GM12878 (cell line): ENCODE measurements at regions not wholly inside any gene's neighbourhood (a gene's known extent, or its start where the extent isn't known, plus 50 kb on each side); places are given as distances from the start of the nearest gene placed in this dataset.

ENCODE experiments used
- BMI1 ChIP-seq: fragments of 450-650 bp; IDR thresholded peaks from 2 replicates; pipeline ENCODE4 v1.6.1; 2016; ENCODE audit warnings: mild to moderate bottlenecking, moderate library complexity, borderline replicate concordance
- CBX3 ChIP-seq: fragments of 200-600 bp; sonication (generic); IDR thresholded peaks from 2 replicates; pipeline ENCODE4 v1.6.1; 2016; ENCODE audit warnings: low read depth, borderline replicate concordance
- CREM ChIP-seq: IDR thresholded peaks from 2 replicates; pipeline ENCODE4 v1.6.1; 2014; ENCODE audit warnings: antibody characterized with exemption, low read depth
- EP300 ChIP-seq, 2 experiments: fragments of 150-350 bp in 1 of 2; IDR thresholded peaks; 2 replicates each; pipeline ENCODE4 v1.6.1; 2011 to 2012; ENCODE audit warnings: low read depth in 2 of 2, low read length in 2 of 2, borderline replicate concordance in 1 of 2, improper control_type of control experiment in 1 of 2, inconsistent platforms in 1 of 2; ENCODE audit not compliant: control insufficient read depth in 1 of 2
- ETV6 ChIP-seq, 2 experiments: fragments of 450-650 bp in 1 of 2; IDR thresholded peaks in 1 of 2; conservative IDR thresholded peaks in 1 of 2; 2 replicates each; pipeline ENCODE4 v1.6.1; 2014; ENCODE audit warnings: antibody characterized with exemption in 1 of 2, borderline replicate concordance in 1 of 2, low read depth in 1 of 2, mild to moderate bottlenecking in 1 of 2, moderate library complexity in 1 of 2
- GATAD2B ChIP-seq: fragments of 450-650 bp; conservative IDR thresholded peaks from 2 replicates; pipeline ENCODE4 v1.6.1; 2017; ENCODE audit warnings: low read depth, mild to moderate bottlenecking, moderate library complexity
- HDAC6 ChIP-seq: fragments of 200-600 bp; sonication (generic); IDR thresholded peaks from one replicate; pipeline ENCODE4 v1.8.0; 2017; ENCODE audit warnings: antibody characterized with exemption; ENCODE audit not compliant: unreplicated experiment
- HDGF ChIP-seq: fragments of 450-650 bp; IDR thresholded peaks from 2 replicates; pipeline ENCODE4 v1.6.1; 2016; ENCODE audit warnings: antibody characterized with exemption
- NRF1 ChIP-seq: conservative IDR thresholded peaks from 2 replicates; pipeline ENCODE4 v1.6.1; 2011; ENCODE audit warnings: mild to moderate bottlenecking, low read depth, low read length, improper control_type of control experiment
- POLR2AphosphoS5 ChIP-seq: IDR thresholded peaks from 2 replicates; pipeline ENCODE4 v1.6.1; 2011; ENCODE audit warnings: mild to moderate bottlenecking, low read length, inconsistent platforms
- RFX5 ChIP-seq: IDR thresholded peaks from 2 replicates; pipeline ENCODE4 v1.6.1; 2011; ENCODE audit warnings: low read depth, low read length, improper control_type of control experiment
- SMARCA5 ChIP-seq: fragments of 450-650 bp; IDR thresholded peaks from 2 replicates; pipeline ENCODE4 v1.6.1; 2017; ENCODE audit warnings: mild to moderate bottlenecking
- SREBF1 ChIP-seq: IDR thresholded peaks from 2 replicates; pipeline ENCODE4 v1.6.1; 2012; ENCODE audit warnings: mild to moderate bottlenecking, low read length
- SREBF2 ChIP-seq: IDR thresholded peaks from 2 replicates; pipeline ENCODE4 v1.6.1; 2012; ENCODE audit warnings: mild to moderate bottlenecking, low read length
- SUZ12 ChIP-seq: fragments of 200-600 bp; sonication (generic); IDR thresholded peaks from one replicate; pipeline ENCODE4 v1.6.1; 2018; ENCODE audit warnings: antibody characterized with exemption, mild to moderate bottlenecking; ENCODE audit not compliant: unreplicated experiment
- TCF12 ChIP-seq: IDR thresholded peaks from 2 replicates; pipeline ENCODE4 v1.6.1; 2011; ENCODE audit warnings: low read depth, mild to moderate bottlenecking, low read length
- ZNF217 ChIP-seq: fragments of 450-650 bp; IDR thresholded peaks from 2 replicates; pipeline ENCODE4 v1.6.1; 2017; ENCODE audit warnings: antibody characterized with exemption, mild to moderate bottlenecking
- ZNF24 ChIP-seq: fragments of 450-650 bp; IDR thresholded peaks from 2 replicates; pipeline ENCODE4 v1.6.1; 2017; ENCODE audit warnings: antibody characterized with exemption, mild to moderate bottlenecking
- ZNF384 ChIP-seq: IDR thresholded peaks from 2 replicates; pipeline ENCODE4 v1.6.1; 2012; ENCODE audit warnings: low read depth, mild to moderate bottlenecking, low read length, improper control_type of control experiment, borderline replicate concordance
- TF ChIP-seq, protein P1 (sequence below): IDR thresholded peaks from 2 replicates; pipeline ENCODE4 v1.6.1; 2012; ENCODE audit warnings: mild to moderate bottlenecking, low read depth, low read length
- TF ChIP-seq, protein P2 (sequence below): fragments of 450-650 bp; formaldehyde crosslinking; IDR thresholded peaks from 2 replicates; pipeline ENCODE4 v1.4.0; 2020; ENCODE audit warnings: mild to moderate bottlenecking, moderate library complexity
- TF ChIP-seq, protein P3 (sequence below): IDR thresholded peaks from 2 replicates; pipeline ENCODE4 v1.6.1; 2012; ENCODE audit warnings: low read length, inconsistent platforms
- TF ChIP-seq, protein P4 (sequence below): IDR thresholded peaks from 2 replicates; pipeline ENCODE4 v1.6.1; 2012; ENCODE audit warnings: low read depth, low read length, improper control_type of control experiment

DNA sequence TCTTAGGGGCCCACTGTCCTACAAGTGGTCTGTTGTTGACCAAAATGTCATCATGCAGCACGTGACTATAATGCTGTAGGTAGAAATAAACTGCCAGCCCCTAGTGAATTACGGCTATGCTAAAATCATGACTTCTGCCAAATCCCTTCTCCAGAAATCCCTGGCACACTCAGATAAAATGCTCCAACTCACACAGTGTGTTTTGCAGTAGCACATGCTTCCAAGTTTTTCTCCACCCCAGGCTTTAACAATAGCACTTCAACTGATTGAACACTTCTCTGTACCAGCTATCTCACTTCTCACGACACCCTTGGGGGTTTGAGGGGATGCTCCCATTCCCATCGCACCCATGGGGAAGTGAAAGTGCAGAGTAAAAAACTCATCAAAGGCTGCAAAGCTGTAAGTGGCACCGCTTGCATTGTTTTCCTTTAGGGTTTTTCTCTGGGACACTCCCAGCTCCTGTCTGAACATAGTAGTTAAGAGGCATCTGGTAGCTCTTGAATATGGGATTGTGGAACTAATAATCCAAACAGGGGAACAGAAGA, 151.0 kb upstream of the SLC24A2 start (continued):
- TF ChIP-seq TCF12 = no peak
- TF ChIP-seq ETV6 (conservative IDR thresholded peaks at IDR 0.05 in 1 of 2, IDR thresholded peaks at IDR 0.05 in 1 of 2; ENCODE audit: borderline replicate concordance in 1 of 2, low read depth in 1 of 2) = no peak
- TF ChIP-seq SREBF2 = no peak
- TF ChIP-seq CREM = no peak
- TF ChIP-seq, protein P1, sequence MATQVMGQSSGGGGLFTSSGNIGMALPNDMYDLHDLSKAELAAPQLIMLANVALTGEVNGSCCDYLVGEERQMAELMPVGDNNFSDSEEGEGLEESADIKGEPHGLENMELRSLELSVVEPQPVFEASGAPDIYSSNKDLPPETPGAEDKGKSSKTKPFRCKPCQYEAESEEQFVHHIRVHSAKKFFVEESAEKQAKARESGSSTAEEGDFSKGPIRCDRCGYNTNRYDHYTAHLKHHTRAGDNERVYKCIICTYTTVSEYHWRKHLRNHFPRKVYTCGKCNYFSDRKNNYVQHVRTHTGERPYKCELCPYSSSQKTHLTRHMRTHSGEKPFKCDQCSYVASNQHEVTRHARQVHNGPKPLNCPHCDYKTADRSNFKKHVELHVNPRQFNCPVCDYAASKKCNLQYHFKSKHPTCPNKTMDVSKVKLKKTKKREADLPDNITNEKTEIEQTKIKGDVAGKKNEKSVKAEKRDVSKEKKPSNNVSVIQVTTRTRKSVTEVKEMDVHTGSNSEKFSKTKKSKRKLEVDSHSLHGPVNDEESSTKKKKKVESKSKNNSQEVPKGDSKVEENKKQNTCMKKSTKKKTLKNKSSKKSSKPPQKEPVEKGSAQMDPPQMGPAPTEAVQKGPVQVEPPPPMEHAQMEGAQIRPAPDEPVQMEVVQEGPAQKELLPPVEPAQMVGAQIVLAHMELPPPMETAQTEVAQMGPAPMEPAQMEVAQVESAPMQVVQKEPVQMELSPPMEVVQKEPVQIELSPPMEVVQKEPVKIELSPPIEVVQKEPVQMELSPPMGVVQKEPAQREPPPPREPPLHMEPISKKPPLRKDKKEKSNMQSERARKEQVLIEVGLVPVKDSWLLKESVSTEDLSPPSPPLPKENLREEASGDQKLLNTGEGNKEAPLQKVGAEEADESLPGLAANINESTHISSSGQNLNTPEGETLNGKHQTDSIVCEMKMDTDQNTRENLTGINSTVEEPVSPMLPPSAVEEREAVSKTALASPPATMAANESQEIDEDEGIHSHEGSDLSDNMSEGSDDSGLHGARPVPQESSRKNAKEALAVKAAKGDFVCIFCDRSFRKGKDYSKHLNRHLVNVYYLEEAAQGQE = no peak
- TF ChIP-seq RFX5 = no peak
- TF ChIP-seq POLR2AphosphoS5 = no peak
- TF ChIP-seq HDGF = no peak
- TF ChIP-seq CBX3 = no peak
- TF ChIP-seq BMI1 = no peak
- TF ChIP-seq EP300 (IDR thresholded peaks at IDR 0.05; ENCODE audit: borderline replicate concordance in 1 of 2, control insufficient read depth in 1 of 2, low read depth in 2 of 2, low read length in 2 of 2) = peak in 1 of 2 experiments; percentile 47; a peak in 1 of 4 replicates
- TF ChIP-seq HDAC6 = no peak
- TF ChIP-seq, protein P2, sequence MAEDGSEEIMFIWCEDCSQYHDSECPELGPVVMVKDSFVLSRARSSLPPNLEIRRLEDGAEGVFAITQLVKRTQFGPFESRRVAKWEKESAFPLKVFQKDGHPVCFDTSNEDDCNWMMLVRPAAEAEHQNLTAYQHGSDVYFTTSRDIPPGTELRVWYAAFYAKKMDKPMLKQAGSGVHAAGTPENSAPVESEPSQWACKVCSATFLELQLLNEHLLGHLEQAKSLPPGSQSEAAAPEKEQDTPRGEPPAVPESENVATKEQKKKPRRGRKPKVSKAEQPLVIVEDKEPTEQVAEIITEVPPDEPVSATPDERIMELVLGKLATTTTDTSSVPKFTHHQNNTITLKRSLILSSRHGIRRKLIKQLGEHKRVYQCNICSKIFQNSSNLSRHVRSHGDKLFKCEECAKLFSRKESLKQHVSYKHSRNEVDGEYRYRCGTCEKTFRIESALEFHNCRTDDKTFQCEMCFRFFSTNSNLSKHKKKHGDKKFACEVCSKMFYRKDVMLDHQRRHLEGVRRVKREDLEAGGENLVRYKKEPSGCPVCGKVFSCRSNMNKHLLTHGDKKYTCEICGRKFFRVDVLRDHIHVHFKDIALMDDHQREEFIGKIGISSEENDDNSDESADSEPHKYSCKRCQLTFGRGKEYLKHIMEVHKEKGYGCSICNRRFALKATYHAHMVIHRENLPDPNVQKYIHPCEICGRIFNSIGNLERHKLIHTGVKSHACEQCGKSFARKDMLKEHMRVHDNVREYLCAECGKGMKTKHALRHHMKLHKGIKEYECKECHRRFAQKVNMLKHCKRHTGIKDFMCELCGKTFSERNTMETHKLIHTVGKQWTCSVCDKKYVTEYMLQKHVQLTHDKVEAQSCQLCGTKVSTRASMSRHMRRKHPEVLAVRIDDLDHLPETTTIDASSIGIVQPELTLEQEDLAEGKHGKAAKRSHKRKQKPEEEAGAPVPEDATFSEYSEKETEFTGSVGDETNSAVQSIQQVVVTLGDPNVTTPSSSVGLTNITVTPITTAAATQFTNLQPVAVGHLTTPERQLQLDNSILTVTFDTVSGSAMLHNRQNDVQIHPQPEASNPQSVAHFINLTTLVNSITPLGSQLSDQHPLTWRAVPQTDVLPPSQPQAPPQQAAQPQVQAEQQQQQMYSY (CRISPR knock-in tag) = no peak
- no peak for TF ChIP-seq SREBF1
- peak; percentile 50; the same call in 1 of the 2 replicates for TF ChIP-seq GATAD2B
- no peak for TF ChIP-seq ZNF217
- no peak for TF ChIP-seq ZNF384
- no peak for TF ChIP-seq ZNF24
- no peak for TF ChIP-seq SMARCA5
- no peak for TF ChIP-seq NRF1
- TF ChIP-seq, protein P3, sequence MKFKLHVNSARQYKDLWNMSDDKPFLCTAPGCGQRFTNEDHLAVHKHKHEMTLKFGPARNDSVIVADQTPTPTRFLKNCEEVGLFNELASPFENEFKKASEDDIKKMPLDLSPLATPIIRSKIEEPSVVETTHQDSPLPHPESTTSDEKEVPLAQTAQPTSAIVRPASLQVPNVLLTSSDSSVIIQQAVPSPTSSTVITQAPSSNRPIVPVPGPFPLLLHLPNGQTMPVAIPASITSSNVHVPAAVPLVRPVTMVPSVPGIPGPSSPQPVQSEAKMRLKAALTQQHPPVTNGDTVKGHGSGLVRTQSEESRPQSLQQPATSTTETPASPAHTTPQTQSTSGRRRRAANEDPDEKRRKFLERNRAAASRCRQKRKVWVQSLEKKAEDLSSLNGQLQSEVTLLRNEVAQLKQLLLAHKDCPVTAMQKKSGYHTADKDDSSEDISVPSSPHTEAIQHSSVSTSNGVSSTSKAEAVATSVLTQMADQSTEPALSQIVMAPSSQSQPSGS = no peak
- no peak for TF ChIP-seq SUZ12
- TF ChIP-seq, protein P4, sequence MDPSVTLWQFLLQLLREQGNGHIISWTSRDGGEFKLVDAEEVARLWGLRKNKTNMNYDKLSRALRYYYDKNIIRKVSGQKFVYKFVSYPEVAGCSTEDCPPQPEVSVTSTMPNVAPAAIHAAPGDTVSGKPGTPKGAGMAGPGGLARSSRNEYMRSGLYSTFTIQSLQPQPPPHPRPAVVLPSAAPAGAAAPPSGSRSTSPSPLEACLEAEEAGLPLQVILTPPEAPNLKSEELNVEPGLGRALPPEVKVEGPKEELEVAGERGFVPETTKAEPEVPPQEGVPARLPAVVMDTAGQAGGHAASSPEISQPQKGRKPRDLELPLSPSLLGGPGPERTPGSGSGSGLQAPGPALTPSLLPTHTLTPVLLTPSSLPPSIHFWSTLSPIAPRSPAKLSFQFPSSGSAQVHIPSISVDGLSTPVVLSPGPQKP = no peak
